ENCODE measurements at regions not wholly inside any gene's neighbourhood (a gene's known extent, or its start where the extent isn't known, plus 50 kb on each side); places are given as distances from the start of the nearest gene placed in this dataset.

- no peak overlapping the region for H3K4me3 ChIP-seq (ENCODE audit: low read depth, low read length)
- ChIA-PET CTCF (no interaction called here), POLR2A (no interaction called here)
- no peaks in the 10 kb centered on the region for H3K36me3 ChIP-seq (ENCODE audit: control insufficient read depth, insufficient read depth, low read length)
- DNase-seq (ENCODE audit: low read depth) = no peak
- TF ChIP-seq, protein P1, sequence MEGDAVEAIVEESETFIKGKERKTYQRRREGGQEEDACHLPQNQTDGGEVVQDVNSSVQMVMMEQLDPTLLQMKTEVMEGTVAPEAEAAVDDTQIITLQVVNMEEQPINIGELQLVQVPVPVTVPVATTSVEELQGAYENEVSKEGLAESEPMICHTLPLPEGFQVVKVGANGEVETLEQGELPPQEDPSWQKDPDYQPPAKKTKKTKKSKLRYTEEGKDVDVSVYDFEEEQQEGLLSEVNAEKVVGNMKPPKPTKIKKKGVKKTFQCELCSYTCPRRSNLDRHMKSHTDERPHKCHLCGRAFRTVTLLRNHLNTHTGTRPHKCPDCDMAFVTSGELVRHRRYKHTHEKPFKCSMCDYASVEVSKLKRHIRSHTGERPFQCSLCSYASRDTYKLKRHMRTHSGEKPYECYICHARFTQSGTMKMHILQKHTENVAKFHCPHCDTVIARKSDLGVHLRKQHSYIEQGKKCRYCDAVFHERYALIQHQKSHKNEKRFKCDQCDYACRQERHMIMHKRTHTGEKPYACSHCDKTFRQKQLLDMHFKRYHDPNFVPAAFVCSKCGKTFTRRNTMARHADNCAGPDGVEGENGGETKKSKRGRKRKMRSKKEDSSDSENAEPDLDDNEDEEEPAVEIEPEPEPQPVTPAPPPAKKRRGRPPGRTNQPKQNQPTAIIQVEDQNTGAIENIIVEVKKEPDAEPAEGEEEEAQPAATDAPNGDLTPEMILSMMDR (IDR thresholded peaks at IDR 0.05; ENCODE audit: insufficient read depth, low read depth, low read length) = no peak
- H3K27me3 ChIP-seq (ENCODE audit: control insufficient read depth, insufficient read depth, low read length) = no peaks in the 10 kb centered on the region
Measured at GRCh38 chr2:22734373-22735045, 650.5 kb upstream of the KLHL29 start.

DNA sequence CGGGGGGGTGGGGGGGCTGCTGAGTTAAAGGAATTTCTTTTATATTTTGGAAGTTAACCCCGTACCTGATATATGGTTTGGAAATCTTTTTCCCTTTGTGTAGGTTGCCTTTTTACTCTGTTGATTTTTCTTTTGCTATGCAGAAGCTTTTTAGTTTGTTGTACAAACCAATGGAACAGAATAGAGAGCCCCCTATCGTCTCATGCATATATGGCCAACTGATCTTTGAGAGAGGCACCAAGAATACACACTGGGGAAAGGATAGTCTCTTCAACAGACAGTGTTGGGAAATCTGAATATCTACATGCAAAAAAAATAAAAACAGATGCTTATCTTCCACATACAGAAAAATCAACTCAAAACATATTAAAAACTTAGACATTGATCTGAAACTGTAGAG is 647.8 kb upstream of the KLHL29 start:
- DNase-seq (ENCODE audit: low read depth) = no peak
- Histone ChIP-seq H3K4me3 (ENCODE audit: low read depth, low read length) (no peak overlapping the region), H3K27me3 (ENCODE audit: control insufficient read depth, insufficient read depth, low read length) (no peaks in the 10 kb centered on the region), H3K36me3 (ENCODE audit: control insufficient read depth, insufficient read depth, low read length) (no peaks in the 10 kb centered on the region)
- POLR2A ChIA-PET = no interaction called here
- CTCF ChIA-PET = no interaction called here
- TF ChIP-seq, protein P1 (IDR thresholded peaks at IDR 0.05; ENCODE audit: insufficient read depth, low read depth, low read length) = no peak

GRCh38 chr2:22741216-22741615 is 643.8 kb upstream of the KLHL29 start:
- H3K36me3 ChIP-seq (ENCODE audit: control insufficient read depth, insufficient read depth, low read length) = no peaks in the 10 kb centered on the region
- H3K4me3 ChIP-seq (ENCODE audit: low read depth, low read length) = no peak overlapping the region
- CTCF ChIA-PET = no interaction called here
- POLR2A ChIA-PET = no interaction called here
- H3K27me3 ChIP-seq (ENCODE audit: control insufficient read depth, insufficient read depth, low read length) = no peaks in the 10 kb centered on the region
- DNase-seq (ENCODE audit: low read depth) = no peak
- TF ChIP-seq, protein P1 (IDR thresholded peaks at IDR 0.05; ENCODE audit: insufficient read depth, low read depth, low read length) = no peak

GRCh38 chr2:22748909-22749308 is 636.1 kb upstream of the KLHL29 start:
- ChIA-PET POLR2A (no interaction called here), CTCF (no interaction called here)
- Histone ChIP-seq H3K27me3 (ENCODE audit: control insufficient read depth, insufficient read depth, low read length) (no peaks in the 10 kb centered on the region), H3K36me3 (ENCODE audit: control insufficient read depth, insufficient read depth, low read length) (no peaks in the 10 kb centered on the region), H3K4me3 (ENCODE audit: low read depth, low read length) (no peak overlapping the region)
- TF ChIP-seq, protein P1 (IDR thresholded peaks at IDR 0.05; ENCODE audit: insufficient read depth, low read depth, low read length) = no peak
- no peak for DNase-seq (ENCODE audit: low read depth)

- H3K4me3 ChIP-seq (ENCODE audit: low read depth, low read length) = no peak overlapping the region
- POLR2A ChIA-PET = no interaction called here
- no peaks in the 10 kb centered on the region for H3K27me3 ChIP-seq (ENCODE audit: control insufficient read depth, insufficient read depth, low read length)
- H3K36me3 ChIP-seq (ENCODE audit: control insufficient read depth, insufficient read depth, low read length) = no peaks in the 10 kb centered on the region
- TF ChIP-seq, protein P1 (IDR thresholded peaks at IDR 0.05; ENCODE audit: insufficient read depth, low read depth, low read length) = no peak
- CTCF ChIA-PET = no interaction called here
- no peak for DNase-seq (ENCODE audit: low read depth)
Measured at GRCh38 chr2:22753476-22753875, 631.5 kb upstream of the KLHL29 start.

Measured in BJ (cell line).